ENCODE measurements at regions not wholly inside any gene's neighbourhood (a gene's known extent, or its start where the extent isn't known, plus 50 kb on each side); places are given as distances from the start of the nearest gene placed in this dataset.

DNA sequence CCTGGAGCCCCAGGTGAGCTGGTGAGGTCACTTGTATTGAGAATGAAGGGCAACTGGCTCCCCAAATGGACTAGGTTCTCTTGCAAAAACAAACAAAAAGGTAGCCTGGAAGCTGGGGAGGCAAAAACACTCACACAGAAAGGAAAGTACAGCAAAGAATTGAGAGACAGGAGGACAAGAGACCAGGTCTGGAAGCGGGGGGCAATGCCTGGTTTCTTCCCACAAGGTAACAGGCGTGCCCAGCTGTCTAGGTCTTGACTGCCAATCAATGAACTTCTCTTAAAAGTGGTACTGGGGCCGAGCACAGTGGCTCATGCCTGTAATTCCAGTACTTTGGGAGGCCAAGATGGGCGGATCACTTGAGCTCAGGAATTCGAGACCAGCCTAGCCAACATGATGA lies 356.4 kb upstream of the TSHZ3 start:
- DNase-seq (ENCODE audit: low spot score): no peak
- no peaks in the 10 kb centered on the region for H3K27me3 ChIP-seq (replicated peaks; ENCODE audit: insufficient read depth)

DNA sequence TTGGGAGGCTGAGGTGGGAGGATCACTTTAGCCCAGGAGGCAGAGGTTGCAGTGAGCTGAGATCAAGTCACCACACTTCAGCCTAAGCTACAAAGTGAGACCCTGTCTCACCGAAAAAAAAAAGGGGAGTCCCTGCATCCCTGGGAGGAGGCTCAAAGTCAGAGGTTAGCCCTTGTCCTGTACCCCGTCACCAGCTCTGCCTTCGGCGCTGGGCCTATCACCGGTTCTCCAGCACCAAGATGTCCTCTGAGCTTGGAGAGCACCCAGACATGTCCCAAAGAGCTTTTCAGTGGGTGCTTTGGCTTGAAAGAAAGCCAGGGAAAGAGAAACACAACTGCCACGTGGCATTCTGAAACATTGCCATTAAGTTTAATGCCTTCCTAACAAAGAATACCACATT lies 356.9 kb upstream of the TSHZ3 start:
- no peak for DNase-seq (ENCODE audit: low spot score)
- Histone ChIP-seq H3K36me3 (no peaks in the 10 kb centered on the region), H3K9me3 (no peaks in the 10 kb centered on the region), H3K27me3 (replicated peaks; ENCODE audit: insufficient read depth) (no peaks in the 10 kb centered on the region), H3K4me1 (replicated peaks) (no peaks in the 10 kb centered on the region), H3K4me3 (no peak overlapping the region), H3K27ac (no peak overlapping the region)
- 81% methylated on average over 6 of the region's 6 CpGs for WGBS
- TF ChIP-seq POLR2A (IDR thresholded peaks at IDR 0.05) (no peak), POLR2AphosphoS5 (IDR thresholded peaks at IDR 0.05) (no peak)
- TF ChIP-seq, protein P1, sequence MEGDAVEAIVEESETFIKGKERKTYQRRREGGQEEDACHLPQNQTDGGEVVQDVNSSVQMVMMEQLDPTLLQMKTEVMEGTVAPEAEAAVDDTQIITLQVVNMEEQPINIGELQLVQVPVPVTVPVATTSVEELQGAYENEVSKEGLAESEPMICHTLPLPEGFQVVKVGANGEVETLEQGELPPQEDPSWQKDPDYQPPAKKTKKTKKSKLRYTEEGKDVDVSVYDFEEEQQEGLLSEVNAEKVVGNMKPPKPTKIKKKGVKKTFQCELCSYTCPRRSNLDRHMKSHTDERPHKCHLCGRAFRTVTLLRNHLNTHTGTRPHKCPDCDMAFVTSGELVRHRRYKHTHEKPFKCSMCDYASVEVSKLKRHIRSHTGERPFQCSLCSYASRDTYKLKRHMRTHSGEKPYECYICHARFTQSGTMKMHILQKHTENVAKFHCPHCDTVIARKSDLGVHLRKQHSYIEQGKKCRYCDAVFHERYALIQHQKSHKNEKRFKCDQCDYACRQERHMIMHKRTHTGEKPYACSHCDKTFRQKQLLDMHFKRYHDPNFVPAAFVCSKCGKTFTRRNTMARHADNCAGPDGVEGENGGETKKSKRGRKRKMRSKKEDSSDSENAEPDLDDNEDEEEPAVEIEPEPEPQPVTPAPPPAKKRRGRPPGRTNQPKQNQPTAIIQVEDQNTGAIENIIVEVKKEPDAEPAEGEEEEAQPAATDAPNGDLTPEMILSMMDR (IDR thresholded peaks at IDR 0.05): no peak
- intact Hi-C loops (cut with DNase I): no loop called here

More for the DNA sequence above, 356.4 kb upstream of the TSHZ3 start:
- intact Hi-C loops (cut with DNase I): no loop called here
- TF ChIP-seq POLR2A (IDR thresholded peaks at IDR 0.05) (no peak), POLR2AphosphoS5 (IDR thresholded peaks at IDR 0.05) (no peak)
- TF ChIP-seq, protein P1 (IDR thresholded peaks at IDR 0.05): no peak
- no peaks in the 10 kb centered on the region for H3K9me3 ChIP-seq
- WGBS: 94% methylated on average over 5 of the region's 5 CpGs
- no peak overlapping the region for H3K4me3 ChIP-seq
- H3K27ac ChIP-seq: no peak overlapping the region
- no peaks in the 10 kb centered on the region for H3K36me3 ChIP-seq
- H3K4me1 ChIP-seq (replicated peaks): no peaks in the 10 kb centered on the region

DNA sequence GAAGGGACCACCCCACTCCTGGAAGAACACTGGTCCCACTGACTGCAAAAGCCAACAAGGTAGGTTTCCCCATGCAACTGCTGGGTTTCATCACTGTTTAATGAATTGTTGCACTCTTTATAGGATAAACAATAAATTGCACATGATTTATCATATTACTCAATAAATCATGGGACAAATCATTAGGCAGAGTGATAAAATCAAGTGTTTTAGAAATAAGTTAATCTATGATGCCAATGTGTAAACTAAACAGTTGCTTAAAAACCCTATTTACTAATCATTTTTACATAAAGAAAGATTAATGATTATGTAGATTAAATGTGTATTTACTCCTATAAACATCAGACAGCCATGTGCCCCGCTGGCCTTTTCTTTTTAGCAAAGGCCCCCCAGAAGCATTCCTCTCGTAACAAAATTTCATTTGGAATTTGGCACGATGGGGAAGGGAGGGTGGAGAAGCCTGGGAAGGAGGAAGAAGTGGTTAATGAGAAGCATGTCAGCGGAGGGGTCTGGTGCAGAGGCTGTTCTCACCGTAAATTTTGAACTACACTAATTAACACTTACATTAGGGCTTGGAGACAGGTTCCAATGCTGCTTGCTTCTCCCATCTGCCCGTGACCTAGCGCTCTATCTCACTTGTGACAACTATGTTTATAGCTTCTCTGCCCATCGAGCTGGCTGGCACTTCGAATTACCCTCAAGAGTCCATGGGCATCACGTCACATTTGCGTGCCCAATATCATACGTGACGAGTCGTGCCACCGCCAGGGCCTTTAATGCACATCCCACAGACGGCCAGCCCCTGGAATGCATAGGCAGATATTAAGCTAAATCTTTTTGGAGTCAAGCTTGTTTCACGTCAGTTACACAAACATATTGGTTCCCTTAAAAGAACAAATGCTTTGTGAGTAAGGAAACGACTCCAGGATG lies 357.7 kb upstream of the TSHZ3 start:
- no peak overlapping the region for H3K27ac ChIP-seq
- no peak for DNase-seq (ENCODE audit: low spot score)
- 68% methylated on average over 18 of the region's 18 CpGs for WGBS
- no peaks in the 10 kb centered on the region for H3K27me3 ChIP-seq (replicated peaks; ENCODE audit: insufficient read depth)
- no peaks in the 10 kb centered on the region for H3K9me3 ChIP-seq
- TF ChIP-seq POLR2A (IDR thresholded peaks at IDR 0.05) (no peak), POLR2AphosphoS5 (IDR thresholded peaks at IDR 0.05) (no peak)
- TF ChIP-seq, protein P1 (IDR thresholded peaks at IDR 0.05): no peak
- H3K4me3 ChIP-seq: no peak overlapping the region
- intact Hi-C loops (cut with DNase I): no loop called here
- H3K4me1 ChIP-seq (replicated peaks): no peaks in the 10 kb centered on the region
- no peaks in the 10 kb centered on the region for H3K36me3 ChIP-seq

DNA sequence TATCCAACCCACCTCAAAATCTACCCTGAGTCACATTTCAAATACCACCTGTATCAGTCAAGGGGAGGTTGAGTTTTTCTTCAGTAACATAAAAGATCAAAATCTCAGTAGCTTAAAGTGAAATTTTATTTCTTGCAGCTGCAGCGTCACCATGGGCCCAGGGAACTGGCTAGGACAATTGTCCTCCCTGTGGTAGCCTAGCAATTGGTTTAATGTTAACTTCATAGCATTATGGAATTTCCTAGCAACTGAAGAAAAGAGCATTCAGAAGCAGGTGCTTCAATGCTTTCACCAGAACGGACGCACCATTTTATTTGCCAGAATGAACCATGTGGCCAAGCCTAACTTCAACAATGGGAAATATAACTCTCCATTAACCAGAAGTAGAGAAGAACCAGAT lies 359.3 kb upstream of the TSHZ3 start:
- intact Hi-C loops (cut with DNase I): no loop called here
- H3K27me3 ChIP-seq (replicated peaks; ENCODE audit: insufficient read depth): no peaks in the 10 kb centered on the region
- no peaks in the 10 kb centered on the region for H3K36me3 ChIP-seq
- no peaks in the 10 kb centered on the region for H3K9me3 ChIP-seq
- no peak overlapping the region for H3K4me3 ChIP-seq
- TF ChIP-seq POLR2A (IDR thresholded peaks at IDR 0.05) (no peak), POLR2AphosphoS5 (IDR thresholded peaks at IDR 0.05) (no peak)
- TF ChIP-seq, protein P1 (IDR thresholded peaks at IDR 0.05): no peak
- no peaks in the 10 kb centered on the region for H3K4me1 ChIP-seq (replicated peaks)
- H3K27ac ChIP-seq: no peak overlapping the region
- WGBS: 93% methylated on average over 3 of the region's 3 CpGs
- DNase-seq (ENCODE audit: low spot score): no peak

DNA sequence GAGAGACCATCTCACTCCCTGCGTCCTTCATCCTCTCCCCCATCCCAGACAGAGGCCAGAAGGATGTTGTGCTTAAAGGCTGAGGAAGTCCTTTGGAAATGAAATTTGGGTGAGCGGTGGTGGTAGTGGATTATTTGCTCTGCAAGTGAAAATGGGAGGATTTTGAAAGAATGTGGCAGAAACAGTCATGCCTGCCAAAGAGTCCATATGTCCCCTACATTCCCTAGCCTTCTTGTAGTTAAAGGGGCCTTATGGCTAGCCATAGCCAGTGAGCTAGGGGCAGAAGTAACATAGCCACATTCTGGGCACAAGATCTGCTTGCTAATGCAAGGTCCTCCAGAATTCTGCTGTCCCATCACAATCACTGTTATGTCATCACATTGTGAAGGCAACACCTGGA lies 360.2 kb upstream of the TSHZ3 start:
- intact Hi-C loops (cut with DNase I): no loop called here
- DNase-seq (ENCODE audit: low spot score): no peak
- no peaks in the 10 kb centered on the region for H3K4me1 ChIP-seq (replicated peaks)
- H3K27ac ChIP-seq: no peak overlapping the region
- no peaks in the 10 kb centered on the region for H3K27me3 ChIP-seq (replicated peaks; ENCODE audit: insufficient read depth)
- WGBS: 94% methylated on average over 2 of the region's 2 CpGs
- no peaks in the 10 kb centered on the region for H3K9me3 ChIP-seq
- no peak overlapping the region for H3K4me3 ChIP-seq
- TF ChIP-seq POLR2AphosphoS5 (IDR thresholded peaks at IDR 0.05): no peak
- TF ChIP-seq, protein P1 (IDR thresholded peaks at IDR 0.05): no peak
- TF ChIP-seq POLR2A (IDR thresholded peaks at IDR 0.05): no peak
- H3K36me3 ChIP-seq: no peaks in the 10 kb centered on the region
